Stimulated activated CD8-positive, alpha-beta memory T cell treated with anti-CD3 and anti-CD28 coated beads, Interleukin-7, amount 100 ng/mL, for 1 hour (primary cell): ENCODE measurements at regions not wholly inside any gene's neighbourhood (a gene's known extent, or its start where the extent isn't known, plus 50 kb on each side); places are given as distances from the start of the nearest gene placed in this dataset.
"Not testable (repeated sequence)": the region's sequence is repeated elsewhere in the genome, so short reads cannot be mapped to it uniquely, and the experiment has no call there.

Source experiments
- DNase-seq, 2 donors: peaks; one replicate each; pipeline ENCODE4 v3.0.0-alpha.2; 2020; ENCODE audit warnings: low read depth in 2 of 2

GRCh38 chr2:14039134-14039533, 593.4 kb upstream of the LRATD1 start:
- no peak for DNase-seq

GRCh38 chr2:14047491-14047890, 585.0 kb upstream of the LRATD1 start:
- DNase-seq: no peak

GRCh38 chr2:14051401-14051800, 581.1 kb upstream of the LRATD1 start:
- DNase-seq: no peak

- DNase-seq: no peak
Measured at GRCh38 chr2:14053105-14053504, 579.4 kb upstream of the LRATD1 start.

GRCh38 chr2:14064346-14064745, 568.2 kb upstream of the LRATD1 start:
- DNase-seq: no peak

- DNase-seq: no peak
Measured at GRCh38 chr2:14072338-14072737, 560.2 kb upstream of the LRATD1 start.

GRCh38 chr2:14074691-14075090, 557.8 kb upstream of the LRATD1 start:
- no peak for DNase-seq

GRCh38 chr2:14079576-14079975, 552.9 kb upstream of the LRATD1 start:
- DNase-seq: no peak

GRCh38 chr2:14081521-14081920, 551.0 kb upstream of the LRATD1 start:
- DNase-seq: no peak

- DNase-seq: no peak
Measured at GRCh38 chr2:14082640-14083039, 549.9 kb upstream of the LRATD1 start.

GRCh38 chr2:14094592-14094991, 537.9 kb upstream of the LRATD1 start:
- no peak for DNase-seq

GRCh38 chr2:14099101-14099500, 533.4 kb upstream of the LRATD1 start:
- not testable (repeated sequence) for DNase-seq

- DNase-seq: no peak
Measured at GRCh38 chr2:14114275-14114674, 518.2 kb upstream of the LRATD1 start.

GRCh38 chr2:14120376-14120775, 512.1 kb upstream of the LRATD1 start:
- no peak for DNase-seq

- no peak for DNase-seq
Measured at GRCh38 chr2:14123436-14124103, 508.9 kb upstream of the LRATD1 start.

GRCh38 chr2:14125624-14126293, 506.8 kb upstream of the LRATD1 start:
- no peak for DNase-seq

GRCh38 chr2:14126846-14127245, 505.7 kb upstream of the LRATD1 start:
- no peak for DNase-seq

GRCh38 chr2:14127765-14128164, 504.8 kb upstream of the LRATD1 start:
- DNase-seq: no peak

GRCh38 chr2:14132386-14132785, 500.1 kb upstream of the LRATD1 start:
- no peak for DNase-seq

- DNase-seq: no peak
Measured at GRCh38 chr2:14134771-14135170, 497.7 kb upstream of the LRATD1 start.

- no peak for DNase-seq
Measured at GRCh38 chr2:14136030-14136429, 496.5 kb upstream of the LRATD1 start.

- no peak for DNase-seq
Measured at GRCh38 chr2:14137643-14138042, 494.9 kb upstream of the LRATD1 start.

GRCh38 chr2:14140009-14140550, 492.4 kb upstream of the LRATD1 start:
- DNase-seq: no peak
